GM23338 (cell line): ENCODE measurements at regions not wholly inside any gene's neighbourhood (a gene's known extent, or its start where the extent isn't known, plus 50 kb on each side); places are given as distances from the start of the nearest gene placed in this dataset.

Source experiments
- ATAC-seq: fragments of 200-7000 bp; cut with Tn5 transposase; 3 replicates; pipeline ENCODE4 v1.9.1; 2020
- DNase-seq: peaks from one replicate; pipeline ENCODE4 v3.0.0-alpha.2; 2015; ENCODE audit warnings: low spot score
- H2AFZ ChIP-seq: fragments of 200-600 bp; sonication (generic); 2 replicates; pipeline ENCODE4 v1.8.0; 2016; ENCODE audit warnings: antibody characterized with exemption, mild to moderate bottlenecking, moderate library complexity
- H3F3A ChIP-seq: fragments of 200-600 bp; sonication (generic); replicated peaks from 2 replicates; pipeline ENCODE4 v1.8.0; 2017; ENCODE audit warnings: antibody characterized with exemption, mixed run types, low read depth
- H3K27ac ChIP-seq: fragments of 200-600 bp; sonication (generic); 2 replicates; pipeline ENCODE4 v1.6.1; 2016; ENCODE audit warnings: low read depth
- H3K27me3 ChIP-seq: fragments of 200-600 bp; sonication (generic); 2 replicates; pipeline ENCODE4 v1.8.0; 2016; ENCODE audit warnings: mild to moderate bottlenecking, mixed run types, moderate library complexity; ENCODE audit not compliant: insufficient read depth
- H3K36me3 ChIP-seq: fragments of 200-600 bp; sonication (generic); 2 replicates; pipeline ENCODE4 v1.8.0; 2016; ENCODE audit warnings: mild to moderate bottlenecking; ENCODE audit not compliant: insufficient read depth
- H3K4me1 ChIP-seq: fragments of 200-600 bp; sonication (generic); 2 replicates; pipeline ENCODE4 v1.8.0; 2016; ENCODE audit warnings: mild to moderate bottlenecking, moderate library complexity; ENCODE audit not compliant: insufficient read depth
- H3K4me2 ChIP-seq: fragments of 200-600 bp; sonication (generic); 2 replicates; pipeline ENCODE4 v1.7.1; 2017; ENCODE audit warnings: mixed run types
- H3K4me3 ChIP-seq: fragments of 200-600 bp; sonication (generic); 2 replicates; pipeline ENCODE4 v1.6.1; 2016; ENCODE audit warnings: mixed run types
- H3K79me2 ChIP-seq: fragments of 200-600 bp; sonication (generic); replicated peaks from 2 replicates; pipeline ENCODE4 v1.8.0; 2017; ENCODE audit warnings: mild to moderate bottlenecking; ENCODE audit not compliant: insufficient read depth
- H3K9me2 ChIP-seq: fragments of 200-600 bp; sonication (generic); 2 replicates; pipeline ENCODE4 v1.8.0; 2017; ENCODE audit not compliant: insufficient read depth
- H4K20me1 ChIP-seq: fragments of 200-600 bp; sonication (generic); replicated peaks from 2 replicates; pipeline ENCODE4 v1.8.0; 2017; ENCODE audit warnings: mild to moderate bottlenecking; ENCODE audit not compliant: insufficient read depth
- H3K27ac Mint-ChIP-seq: 2 replicates; pipeline ENCODE4 v1.8.0; 2020; ENCODE audit warnings: inconsistent platforms, mild to moderate bottlenecking, moderate library complexity, mixed read lengths
- H3K27me3 Mint-ChIP-seq: 3 replicates; pipeline ENCODE4 v1.8.0; 2022; ENCODE audit warnings: low read depth, mild to moderate bottlenecking, moderate library complexity, mixed read lengths, inconsistent platforms; ENCODE audit not compliant: insufficient read depth, poor library complexity
- H3K36me3 Mint-ChIP-seq: 3 replicates; pipeline ENCODE4 v1.8.0; 2021; ENCODE audit warnings: low read depth, mild to moderate bottlenecking, inconsistent platforms, moderate library complexity, mixed read lengths
- H3K4me1 Mint-ChIP-seq: 3 replicates; pipeline ENCODE4 v1.8.0; 2020; ENCODE audit warnings: mild to moderate bottlenecking, inconsistent platforms, mixed read lengths
- H3K4me3 Mint-ChIP-seq: 3 replicates; pipeline ENCODE4 v1.8.0; 2021; ENCODE audit warnings: moderate library complexity, mild to moderate bottlenecking, inconsistent platforms, mixed read lengths
- H3K9me3 Mint-ChIP-seq: 3 replicates; pipeline ENCODE4 v1.8.0; 2020; ENCODE audit warnings: moderate library complexity, mild to moderate bottlenecking, inconsistent platforms, mixed read lengths
- CREB1 ChIP-seq: fragments of 250-450 bp; sonication (Bioruptor Pico); IDR thresholded peaks from 2 replicates; pipeline ENCODE4 v1.5.0; 2020; ENCODE audit warnings: low read depth, mild to moderate bottlenecking, moderate library complexity
- EZH2 ChIP-seq: fragments of 200-600 bp; sonication (generic); IDR thresholded peaks from one replicate; pipeline ENCODE4 v1.8.0; 2017; ENCODE audit warnings: antibody characterized with exemption, mild to moderate bottlenecking, low read depth; ENCODE audit not compliant: unreplicated experiment
- EZH2phosphoT487 ChIP-seq: fragments of 200-600 bp; sonication (generic); IDR thresholded peaks from one replicate; pipeline ENCODE4 v1.8.1; 2018; ENCODE audit warnings: antibody characterized with exemption; ENCODE audit not compliant: unreplicated experiment
- JUNB ChIP-seq: IDR thresholded peaks from one replicate; pipeline ENCODE4 v1.6.1; 2016; ENCODE audit warnings: antibody characterized with exemption; ENCODE audit not compliant: unreplicated experiment
- NANOG ChIP-seq: IDR thresholded peaks from 2 replicates; pipeline ENCODE4 v1.6.1; 2016; ENCODE audit warnings: antibody characterized with exemption, borderline replicate concordance
- POLR2AphosphoS5 ChIP-seq: IDR thresholded peaks from 2 replicates; pipeline ENCODE4 v1.6.1; 2016; ENCODE audit warnings: antibody characterized with exemption, low read depth
- STAT1 ChIP-seq: IDR thresholded peaks from one replicate; pipeline ENCODE4 v1.6.1; 2016; ENCODE audit warnings: antibody characterized with exemption; ENCODE audit not compliant: unreplicated experiment
- ZNF114 ChIP-seq: fragments of 250-450 bp; sonication (Bioruptor Pico); IDR thresholded peaks from 2 replicates; pipeline ENCODE4 v1.5.0; 2020; ENCODE audit warnings: mild to moderate bottlenecking, moderate library complexity
- ZNF331 ChIP-seq: fragments of 250-450 bp; sonication (Bioruptor Pico); IDR thresholded peaks from 2 replicates; pipeline ENCODE4 v1.5.0; 2020; ENCODE audit warnings: low read depth, mild to moderate bottlenecking, moderate library complexity
- TF ChIP-seq, protein P1 (sequence below), 2 experiments: fragments of 200-600 bp in 1 of 2; sonication (generic) in 1 of 2; conservative IDR thresholded peaks; 2 replicates each; pipeline versions ENCODE4 v1.5.1 to v1.6.1; 2016 to 2017; ENCODE audit warnings: antibody characterized with exemption in 2 of 2, low read depth in 2 of 2, mild to moderate bottlenecking in 2 of 2, moderate library complexity in 1 of 2
- TF ChIP-seq, protein P2 (sequence below): fragments of 250-450 bp; sonication (Bioruptor Pico); IDR thresholded peaks from 2 replicates; pipeline ENCODE4 v1.5.0; 2020; ENCODE audit warnings: mild to moderate bottlenecking, moderate library complexity
- TF ChIP-seq, protein P3 (sequence below): IDR thresholded peaks from 2 replicates; pipeline ENCODE4 v1.6.1; 2016; ENCODE audit warnings: antibody characterized with exemption
- TF ChIP-seq, protein P4 (sequence below): IDR thresholded peaks from one replicate; pipeline ENCODE4 v1.6.1; 2018; ENCODE audit warnings: antibody characterized with exemption; ENCODE audit not compliant: unreplicated experiment

DNA sequence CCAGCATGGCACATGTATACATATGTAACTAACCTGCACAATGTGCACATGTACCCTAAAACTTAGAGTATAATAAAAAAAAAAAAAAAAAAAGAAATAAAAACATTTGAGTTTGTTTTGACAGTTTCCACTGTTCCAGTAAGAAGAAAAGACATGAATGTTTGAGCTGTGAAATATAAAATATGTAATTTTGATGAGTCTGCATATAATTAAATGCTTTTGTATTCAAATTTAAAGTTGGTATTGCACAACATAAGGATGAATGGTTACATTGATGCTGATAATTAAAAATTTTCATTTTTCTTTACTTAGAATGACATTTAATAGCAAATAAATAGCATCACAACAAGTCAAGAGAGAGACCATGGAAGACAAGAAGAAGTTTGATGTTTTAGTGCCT is 212.0 kb upstream of the RRP15 start:
- no peaks in the 10 kb centered on the region for H3K36me3 Mint-ChIP-seq
- H4K20me1 ChIP-seq: no peaks in the 10 kb centered on the region
- no peaks in the 10 kb centered on the region for H3F3A ChIP-seq
- no peak overlapping the region for H3K4me3 ChIP-seq
- H3K9me2 ChIP-seq: no peaks in the 10 kb centered on the region
- H3K27ac ChIP-seq: no peak overlapping the region
- H2AFZ ChIP-seq: no peak overlapping the region
- no peaks in the 10 kb centered on the region for H3K4me1 ChIP-seq
- H3K79me2 ChIP-seq: no peaks in the 10 kb centered on the region
- H3K27ac Mint-ChIP-seq: no peak overlapping the region
- no peaks in the 10 kb centered on the region for H3K27me3 ChIP-seq
- no peaks in the 10 kb centered on the region for H3K9me3 Mint-ChIP-seq
- DNase-seq (no peak), ATAC-seq (no peak)
- no peak for TF ChIP-seq EZH2phosphoT487
- TF ChIP-seq, protein P1, sequence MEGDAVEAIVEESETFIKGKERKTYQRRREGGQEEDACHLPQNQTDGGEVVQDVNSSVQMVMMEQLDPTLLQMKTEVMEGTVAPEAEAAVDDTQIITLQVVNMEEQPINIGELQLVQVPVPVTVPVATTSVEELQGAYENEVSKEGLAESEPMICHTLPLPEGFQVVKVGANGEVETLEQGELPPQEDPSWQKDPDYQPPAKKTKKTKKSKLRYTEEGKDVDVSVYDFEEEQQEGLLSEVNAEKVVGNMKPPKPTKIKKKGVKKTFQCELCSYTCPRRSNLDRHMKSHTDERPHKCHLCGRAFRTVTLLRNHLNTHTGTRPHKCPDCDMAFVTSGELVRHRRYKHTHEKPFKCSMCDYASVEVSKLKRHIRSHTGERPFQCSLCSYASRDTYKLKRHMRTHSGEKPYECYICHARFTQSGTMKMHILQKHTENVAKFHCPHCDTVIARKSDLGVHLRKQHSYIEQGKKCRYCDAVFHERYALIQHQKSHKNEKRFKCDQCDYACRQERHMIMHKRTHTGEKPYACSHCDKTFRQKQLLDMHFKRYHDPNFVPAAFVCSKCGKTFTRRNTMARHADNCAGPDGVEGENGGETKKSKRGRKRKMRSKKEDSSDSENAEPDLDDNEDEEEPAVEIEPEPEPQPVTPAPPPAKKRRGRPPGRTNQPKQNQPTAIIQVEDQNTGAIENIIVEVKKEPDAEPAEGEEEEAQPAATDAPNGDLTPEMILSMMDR (conservative IDR thresholded peaks at IDR 0.05; ENCODE audit: low read depth in 2 of 2): no peak
- TF ChIP-seq, protein P2, sequence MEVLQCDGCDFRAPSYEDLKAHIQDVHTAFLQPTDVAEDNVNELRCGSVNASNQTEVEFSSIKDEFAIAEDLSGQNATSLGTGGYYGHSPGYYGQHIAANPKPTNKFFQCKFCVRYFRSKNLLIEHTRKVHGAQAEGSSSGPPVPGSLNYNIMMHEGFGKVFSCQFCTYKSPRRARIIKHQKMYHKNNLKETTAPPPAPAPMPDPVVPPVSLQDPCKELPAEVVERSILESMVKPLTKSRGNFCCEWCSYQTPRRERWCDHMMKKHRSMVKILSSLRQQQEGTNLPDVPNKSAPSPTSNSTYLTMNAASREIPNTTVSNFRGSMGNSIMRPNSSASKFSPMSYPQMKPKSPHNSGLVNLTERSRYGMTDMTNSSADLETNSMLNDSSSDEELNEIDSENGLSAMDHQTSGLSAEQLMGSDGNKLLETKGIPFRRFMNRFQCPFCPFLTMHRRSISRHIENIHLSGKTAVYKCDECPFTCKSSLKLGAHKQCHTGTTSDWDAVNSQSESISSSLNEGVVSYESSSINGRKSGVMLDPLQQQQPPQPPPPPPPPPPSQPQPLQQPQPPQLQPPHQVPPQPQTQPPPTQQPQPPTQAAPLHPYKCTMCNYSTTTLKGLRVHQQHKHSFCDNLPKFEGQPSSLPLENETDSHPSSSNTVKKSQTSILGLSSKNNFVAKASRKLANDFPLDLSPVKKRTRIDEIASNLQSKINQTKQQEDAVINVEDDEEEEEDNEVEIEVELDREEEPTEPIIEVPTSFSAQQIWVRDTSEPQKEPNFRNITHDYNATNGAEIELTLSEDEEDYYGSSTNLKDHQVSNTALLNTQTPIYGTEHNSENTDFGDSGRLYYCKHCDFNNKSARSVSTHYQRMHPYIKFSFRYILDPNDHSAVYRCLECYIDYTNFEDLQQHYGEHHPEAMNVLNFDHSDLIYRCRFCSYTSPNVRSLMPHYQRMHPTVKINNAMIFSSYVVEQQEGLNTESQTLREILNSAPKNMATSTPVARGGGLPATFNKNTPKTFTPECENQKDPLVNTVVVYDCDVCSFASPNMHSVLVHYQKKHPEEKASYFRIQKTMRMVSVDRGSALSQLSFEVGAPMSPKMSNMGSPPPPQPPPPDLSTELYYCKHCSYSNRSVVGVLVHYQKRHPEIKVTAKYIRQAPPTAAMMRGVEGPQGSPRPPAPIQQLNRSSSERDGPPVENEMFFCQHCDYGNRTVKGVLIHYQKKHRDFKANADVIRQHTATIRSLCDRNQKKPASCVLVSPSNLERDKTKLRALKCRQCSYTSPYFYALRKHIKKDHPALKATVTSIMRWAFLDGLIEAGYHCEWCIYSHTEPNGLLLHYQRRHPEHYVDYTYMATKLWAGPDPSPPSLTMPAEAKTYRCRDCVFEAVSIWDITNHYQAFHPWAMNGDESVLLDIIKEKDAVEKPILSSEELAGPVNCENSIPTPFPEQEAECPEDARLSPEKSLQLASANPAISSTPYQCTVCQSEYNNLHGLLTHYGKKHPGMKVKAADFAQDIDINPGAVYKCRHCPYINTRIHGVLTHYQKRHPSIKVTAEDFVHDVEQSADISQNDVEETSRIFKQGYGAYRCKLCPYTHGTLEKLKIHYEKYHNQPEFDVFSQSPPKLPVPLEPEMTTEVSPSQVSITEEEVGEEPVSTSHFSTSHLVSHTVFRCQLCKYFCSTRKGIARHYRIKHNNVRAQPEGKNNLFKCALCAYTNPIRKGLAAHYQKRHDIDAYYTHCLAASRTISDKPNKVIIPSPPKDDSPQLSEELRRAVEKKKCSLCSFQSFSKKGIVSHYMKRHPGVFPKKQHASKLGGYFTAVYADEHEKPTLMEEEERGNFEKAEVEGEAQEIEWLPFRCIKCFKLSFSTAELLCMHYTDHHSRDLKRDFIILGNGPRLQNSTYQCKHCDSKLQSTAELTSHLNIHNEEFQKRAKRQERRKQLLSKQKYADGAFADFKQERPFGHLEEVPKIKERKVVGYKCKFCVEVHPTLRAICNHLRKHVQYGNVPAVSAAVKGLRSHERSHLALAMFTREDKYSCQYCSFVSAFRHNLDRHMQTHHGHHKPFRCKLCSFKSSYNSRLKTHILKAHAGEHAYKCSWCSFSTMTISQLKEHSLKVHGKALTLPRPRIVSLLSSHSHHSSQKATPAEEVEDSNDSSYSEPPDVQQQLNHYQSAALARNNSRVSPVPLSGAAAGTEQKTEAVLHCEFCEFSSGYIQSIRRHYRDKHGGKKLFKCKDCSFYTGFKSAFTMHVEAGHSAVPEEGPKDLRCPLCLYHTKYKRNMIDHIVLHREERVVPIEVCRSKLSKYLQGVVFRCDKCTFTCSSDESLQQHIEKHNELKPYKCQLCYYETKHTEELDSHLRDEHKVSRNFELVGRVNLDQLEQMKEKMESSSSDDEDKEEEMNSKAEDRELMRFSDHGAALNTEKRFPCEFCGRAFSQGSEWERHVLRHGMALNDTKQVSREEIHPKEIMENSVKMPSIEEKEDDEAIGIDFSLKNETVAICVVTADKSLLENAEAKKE (CRISPR knock-in tag): no peak
- no peak for TF ChIP-seq EZH2
- TF ChIP-seq, protein P3, sequence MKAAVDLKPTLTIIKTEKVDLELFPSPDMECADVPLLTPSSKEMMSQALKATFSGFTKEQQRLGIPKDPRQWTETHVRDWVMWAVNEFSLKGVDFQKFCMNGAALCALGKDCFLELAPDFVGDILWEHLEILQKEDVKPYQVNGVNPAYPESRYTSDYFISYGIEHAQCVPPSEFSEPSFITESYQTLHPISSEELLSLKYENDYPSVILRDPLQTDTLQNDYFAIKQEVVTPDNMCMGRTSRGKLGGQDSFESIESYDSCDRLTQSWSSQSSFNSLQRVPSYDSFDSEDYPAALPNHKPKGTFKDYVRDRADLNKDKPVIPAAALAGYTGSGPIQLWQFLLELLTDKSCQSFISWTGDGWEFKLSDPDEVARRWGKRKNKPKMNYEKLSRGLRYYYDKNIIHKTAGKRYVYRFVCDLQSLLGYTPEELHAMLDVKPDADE: no peak
- TF ChIP-seq NANOG: no peak
- no peak for TF ChIP-seq JUNB
- TF ChIP-seq POLR2AphosphoS5: no peak
- TF ChIP-seq, protein P4, sequence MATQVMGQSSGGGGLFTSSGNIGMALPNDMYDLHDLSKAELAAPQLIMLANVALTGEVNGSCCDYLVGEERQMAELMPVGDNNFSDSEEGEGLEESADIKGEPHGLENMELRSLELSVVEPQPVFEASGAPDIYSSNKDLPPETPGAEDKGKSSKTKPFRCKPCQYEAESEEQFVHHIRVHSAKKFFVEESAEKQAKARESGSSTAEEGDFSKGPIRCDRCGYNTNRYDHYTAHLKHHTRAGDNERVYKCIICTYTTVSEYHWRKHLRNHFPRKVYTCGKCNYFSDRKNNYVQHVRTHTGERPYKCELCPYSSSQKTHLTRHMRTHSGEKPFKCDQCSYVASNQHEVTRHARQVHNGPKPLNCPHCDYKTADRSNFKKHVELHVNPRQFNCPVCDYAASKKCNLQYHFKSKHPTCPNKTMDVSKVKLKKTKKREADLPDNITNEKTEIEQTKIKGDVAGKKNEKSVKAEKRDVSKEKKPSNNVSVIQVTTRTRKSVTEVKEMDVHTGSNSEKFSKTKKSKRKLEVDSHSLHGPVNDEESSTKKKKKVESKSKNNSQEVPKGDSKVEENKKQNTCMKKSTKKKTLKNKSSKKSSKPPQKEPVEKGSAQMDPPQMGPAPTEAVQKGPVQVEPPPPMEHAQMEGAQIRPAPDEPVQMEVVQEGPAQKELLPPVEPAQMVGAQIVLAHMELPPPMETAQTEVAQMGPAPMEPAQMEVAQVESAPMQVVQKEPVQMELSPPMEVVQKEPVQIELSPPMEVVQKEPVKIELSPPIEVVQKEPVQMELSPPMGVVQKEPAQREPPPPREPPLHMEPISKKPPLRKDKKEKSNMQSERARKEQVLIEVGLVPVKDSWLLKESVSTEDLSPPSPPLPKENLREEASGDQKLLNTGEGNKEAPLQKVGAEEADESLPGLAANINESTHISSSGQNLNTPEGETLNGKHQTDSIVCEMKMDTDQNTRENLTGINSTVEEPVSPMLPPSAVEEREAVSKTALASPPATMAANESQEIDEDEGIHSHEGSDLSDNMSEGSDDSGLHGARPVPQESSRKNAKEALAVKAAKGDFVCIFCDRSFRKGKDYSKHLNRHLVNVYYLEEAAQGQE: no peak
- no peak for TF ChIP-seq CREB1 (CRISPR knock-in tag)
- TF ChIP-seq ZNF114 (CRISPR knock-in tag): no peak
- TF ChIP-seq STAT1: no peak
- TF ChIP-seq ZNF331: no peak
- H3K4me1 Mint-ChIP-seq: no peaks in the 10 kb centered on the region
- no peak overlapping the region for H3K4me3 Mint-ChIP-seq
- no peak overlapping the region for H3K4me2 ChIP-seq
- H3K27me3 Mint-ChIP-seq: no peaks in the 10 kb centered on the region
- no peaks in the 10 kb centered on the region; the same call in 1 of the 2 replicates for H3K36me3 ChIP-seq
